ENCODE measurements at regions not wholly inside any gene's neighbourhood (a gene's known extent, or its start where the extent isn't known, plus 50 kb on each side); places are given as distances from the start of the nearest gene placed in this dataset.

DNA sequence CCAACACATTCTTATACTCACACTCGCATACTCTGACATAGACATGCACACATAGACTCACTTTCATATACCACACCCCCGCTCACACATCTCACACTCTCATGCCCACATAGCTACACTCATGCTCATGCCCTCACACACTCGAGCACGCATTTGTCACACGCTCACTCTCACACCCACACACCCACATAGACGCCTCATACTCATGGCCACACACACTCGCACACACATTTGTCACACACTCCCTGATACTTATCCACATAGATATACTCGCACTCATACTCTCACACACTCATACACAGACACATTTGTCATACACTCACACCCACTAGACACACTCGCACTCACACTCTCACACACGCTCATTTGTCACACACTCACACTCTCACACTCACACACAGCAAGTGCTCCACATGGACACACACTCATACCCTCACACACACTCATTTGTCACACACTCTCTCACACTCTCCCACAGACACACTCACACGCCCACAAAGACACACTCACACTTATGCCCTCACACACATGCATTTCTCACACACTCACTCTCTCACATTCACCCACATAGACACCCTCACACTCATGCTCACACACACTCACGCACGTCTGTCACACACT lies 50.9 kb downstream of the TNP1 start:
- DNase-seq: no peak

DNA sequence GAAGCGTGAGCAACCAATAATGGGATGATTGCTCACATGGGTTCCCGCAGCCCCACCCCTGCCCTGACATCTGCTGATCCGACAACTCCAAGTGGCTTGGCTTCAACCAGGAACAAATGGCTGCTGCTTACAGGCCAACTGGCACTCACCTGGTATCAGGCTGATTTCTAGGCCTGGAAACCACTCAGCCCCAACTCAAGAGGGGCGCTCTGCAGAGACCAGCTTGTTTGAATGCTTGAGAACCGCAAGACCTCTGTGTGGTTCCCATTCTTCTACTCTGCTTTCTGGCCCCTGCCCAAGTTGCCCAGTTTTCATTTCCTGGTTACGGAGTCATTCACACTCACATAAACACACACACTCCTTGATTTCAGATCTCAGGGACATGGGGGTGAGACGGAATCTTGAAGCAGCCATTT lies 52.0 kb downstream of the TNP1 start:
- peak; percentile 3 for DNase-seq

DNA sequence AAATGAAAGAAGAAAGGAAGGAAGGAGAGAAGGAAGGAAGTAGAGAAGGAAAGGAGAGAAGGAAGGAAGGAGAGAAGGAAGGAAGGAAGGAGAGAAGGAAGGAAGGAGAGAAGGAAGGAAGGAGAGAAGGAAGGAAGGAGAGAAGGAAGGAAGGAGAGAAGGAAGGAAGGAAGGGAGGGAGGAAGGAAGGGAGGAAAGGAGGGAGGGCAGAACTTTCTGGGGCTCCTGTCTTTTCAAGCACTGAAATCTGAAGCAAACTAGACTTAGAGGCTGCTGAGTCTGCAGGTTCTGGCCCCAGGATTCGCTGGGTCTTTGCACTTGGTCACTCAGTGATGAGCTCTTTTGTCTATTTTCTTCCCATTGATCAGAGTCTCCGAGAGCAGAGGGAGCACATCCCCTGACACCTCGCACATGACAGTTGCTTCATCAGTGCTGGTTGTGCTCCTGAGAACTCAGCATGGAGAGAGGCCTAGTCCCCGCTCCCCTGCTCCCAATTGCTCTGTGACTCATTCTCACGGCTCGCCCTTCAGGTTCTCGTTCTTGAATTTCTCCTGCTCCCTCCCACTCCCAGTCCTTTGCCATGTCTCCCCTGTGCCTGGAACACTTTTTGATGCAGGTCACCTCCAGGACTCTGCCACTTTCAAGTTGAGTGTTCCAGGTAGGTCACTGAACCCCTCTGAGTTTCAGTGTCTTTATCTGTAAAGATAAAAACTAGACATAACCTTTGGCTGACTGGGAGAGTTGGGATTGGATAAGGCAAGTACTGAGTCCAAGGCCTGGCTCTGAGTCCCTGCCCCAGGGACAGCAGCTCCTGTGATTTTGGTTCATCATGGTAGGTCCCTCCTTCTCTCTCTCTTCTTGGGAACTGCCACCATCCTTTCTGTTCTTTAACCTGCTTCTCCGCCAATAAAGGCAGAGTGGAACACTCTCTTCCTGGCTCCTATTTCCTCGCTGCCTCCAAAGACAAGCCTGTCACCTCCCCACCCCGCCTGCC lies 55.2 kb downstream of the TNP1 start:
- DNase-seq: no peak

DNA sequence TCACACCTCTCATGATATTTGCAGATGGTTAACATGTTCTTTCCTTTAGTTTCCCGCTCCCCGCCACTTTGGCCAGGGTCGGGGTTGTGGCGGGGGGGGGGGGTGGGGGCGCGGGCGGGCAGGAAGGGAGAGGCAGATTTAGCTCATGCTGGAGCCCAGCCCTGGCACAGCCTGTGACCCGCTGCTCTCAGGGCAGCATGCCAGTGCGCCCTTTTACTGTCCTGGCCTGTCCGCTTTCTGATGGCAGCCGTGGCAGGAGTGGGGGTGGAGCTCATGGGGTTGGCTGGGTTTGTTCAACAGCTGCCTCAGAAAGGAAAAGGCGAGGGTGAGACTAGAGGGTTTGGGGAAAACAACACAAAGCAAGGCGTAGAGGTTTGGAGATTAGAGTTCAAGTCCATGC lies 56.1 kb downstream of the TNP1 start:
- DNase-seq: no peak

DNA sequence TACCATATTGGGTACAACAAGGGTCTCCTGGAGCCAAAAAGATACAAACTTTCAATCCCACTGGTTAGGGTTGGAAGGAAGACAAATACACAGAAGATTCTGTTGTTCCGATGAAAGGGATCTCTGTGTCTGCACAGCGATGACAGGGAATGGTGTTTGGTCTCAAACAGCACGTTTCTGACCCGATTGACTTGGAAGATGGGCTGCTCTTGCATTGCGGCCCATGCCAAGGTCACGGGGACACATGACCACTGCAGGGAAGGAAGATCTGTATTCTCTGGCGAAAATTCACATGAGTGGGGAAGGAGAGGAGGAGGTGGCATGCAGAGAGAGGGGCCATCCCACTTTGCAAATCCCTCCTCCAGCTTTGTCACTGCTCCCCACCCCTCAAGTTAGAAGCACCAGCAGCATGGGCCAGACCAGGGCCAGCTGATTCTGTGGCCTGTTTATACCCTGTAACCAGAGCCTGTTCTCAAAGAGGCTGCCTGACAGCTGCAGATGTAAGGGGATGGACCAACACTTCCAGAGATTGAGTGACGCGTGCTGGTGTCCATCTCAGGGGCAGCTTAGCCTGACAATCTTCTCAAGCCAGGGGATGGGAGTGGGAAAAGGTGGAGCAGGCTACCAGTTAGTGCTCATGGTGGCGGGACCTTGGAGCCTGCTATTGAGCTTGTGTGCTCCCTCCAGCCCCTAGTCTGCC lies 57.2 kb downstream of the TNP1 start:
- no peak for DNase-seq

DNA sequence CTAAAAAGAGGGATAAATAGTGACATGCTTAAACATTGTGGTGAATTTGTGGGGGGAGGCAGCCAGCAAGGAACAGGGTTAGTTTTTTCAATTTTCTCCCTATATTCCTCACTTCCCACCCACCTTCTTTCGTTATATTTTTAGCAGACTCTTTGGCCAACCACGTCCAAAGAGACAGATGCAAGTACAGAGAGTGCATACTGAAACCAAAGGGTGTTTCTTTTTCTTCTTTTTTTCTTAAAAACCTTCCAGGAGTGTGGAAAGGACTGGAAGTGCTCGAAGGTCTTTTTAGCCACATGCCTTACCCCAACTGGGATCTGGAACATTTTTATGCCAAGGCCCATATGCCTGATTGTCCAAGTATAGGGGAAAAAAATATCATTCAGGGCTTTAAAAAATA lies 59.0 kb downstream of the TNP1 start:
- DNase-seq: peak; percentile 18

DNA sequence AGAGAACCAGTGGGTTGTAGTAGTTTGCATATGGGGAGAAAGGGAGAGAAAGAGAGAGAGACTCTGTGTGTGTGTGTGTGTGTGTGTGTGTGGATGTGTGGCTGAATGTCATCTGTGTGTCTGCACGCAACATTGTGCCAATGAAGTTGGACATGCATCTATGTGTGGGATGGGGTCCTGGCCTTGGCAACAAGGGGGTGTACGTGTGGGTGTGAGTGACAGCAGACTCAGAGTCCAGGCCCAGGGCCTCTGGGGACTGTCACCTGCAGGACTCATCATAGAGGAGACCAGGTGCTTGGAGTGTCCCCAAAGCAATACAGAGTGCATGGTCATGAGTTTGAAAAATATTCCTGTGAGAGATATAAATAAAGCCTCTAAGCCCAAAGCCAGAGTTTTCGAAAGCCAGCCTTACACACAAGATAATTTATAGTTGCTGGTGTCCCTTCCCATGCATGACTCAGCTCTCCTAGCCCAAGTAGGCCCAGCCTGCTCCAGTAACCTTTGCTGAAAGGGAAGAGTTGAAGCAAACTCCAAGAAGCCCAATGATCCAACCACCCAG lies 59.9 kb downstream of the TNP1 start:
- peak; percentile 44 for DNase-seq

DNA sequence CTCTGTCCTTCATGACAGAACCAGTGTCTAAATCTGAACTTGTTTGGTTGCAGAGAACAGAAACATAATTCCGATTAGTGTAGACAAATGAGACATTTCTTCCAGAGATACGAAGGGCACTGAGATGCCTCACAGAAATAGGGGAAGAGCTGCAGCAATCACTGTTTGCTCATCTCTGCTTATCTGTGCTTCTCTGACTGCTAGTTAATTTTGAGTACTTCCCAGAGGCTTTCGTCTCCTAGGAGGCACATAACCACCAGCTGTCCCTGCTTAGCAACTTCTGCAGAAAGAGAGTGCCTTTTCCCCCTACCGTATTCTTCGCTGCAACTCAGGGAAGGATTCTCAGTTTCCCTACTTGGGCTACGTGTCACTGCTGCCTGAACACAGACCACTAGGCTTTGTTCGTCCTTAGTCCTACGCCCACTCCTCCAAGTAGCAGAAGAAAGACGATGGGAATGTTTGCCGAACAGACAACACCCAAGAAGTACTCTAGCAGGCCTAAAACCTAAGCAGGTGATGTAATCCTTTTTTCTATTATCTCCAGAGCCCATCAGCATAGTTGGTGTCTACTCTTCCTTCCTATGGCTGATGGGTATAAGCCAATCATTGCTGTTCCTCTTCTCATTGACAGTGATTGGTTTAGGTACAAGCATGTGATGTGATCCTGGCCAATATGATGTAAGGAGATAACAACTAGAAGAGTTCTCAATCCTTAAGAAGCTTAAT lies 63.6 kb downstream of the TNP1 start:
- no peak for DNase-seq

DNA sequence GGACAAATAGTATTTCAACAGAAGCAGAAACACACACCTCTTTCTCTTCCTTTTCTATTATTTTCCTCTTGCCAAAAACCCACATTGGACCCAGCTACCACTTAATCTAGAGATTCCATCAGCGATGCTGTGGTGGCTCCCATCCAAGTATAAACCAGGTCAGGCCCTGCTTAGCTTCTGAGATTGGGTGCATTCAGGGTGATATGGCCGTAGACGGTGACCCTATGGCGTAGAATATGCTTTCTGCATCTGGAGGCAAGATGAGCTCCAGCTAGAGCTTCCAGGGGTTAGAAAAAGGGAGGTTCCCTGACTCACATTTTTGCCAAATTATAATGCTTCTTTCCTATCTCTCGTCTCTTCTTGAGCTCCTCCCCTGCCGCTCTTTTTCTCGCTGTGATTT lies 66.5 kb downstream of the TNP1 start:
- DNase-seq: no peak

DNA sequence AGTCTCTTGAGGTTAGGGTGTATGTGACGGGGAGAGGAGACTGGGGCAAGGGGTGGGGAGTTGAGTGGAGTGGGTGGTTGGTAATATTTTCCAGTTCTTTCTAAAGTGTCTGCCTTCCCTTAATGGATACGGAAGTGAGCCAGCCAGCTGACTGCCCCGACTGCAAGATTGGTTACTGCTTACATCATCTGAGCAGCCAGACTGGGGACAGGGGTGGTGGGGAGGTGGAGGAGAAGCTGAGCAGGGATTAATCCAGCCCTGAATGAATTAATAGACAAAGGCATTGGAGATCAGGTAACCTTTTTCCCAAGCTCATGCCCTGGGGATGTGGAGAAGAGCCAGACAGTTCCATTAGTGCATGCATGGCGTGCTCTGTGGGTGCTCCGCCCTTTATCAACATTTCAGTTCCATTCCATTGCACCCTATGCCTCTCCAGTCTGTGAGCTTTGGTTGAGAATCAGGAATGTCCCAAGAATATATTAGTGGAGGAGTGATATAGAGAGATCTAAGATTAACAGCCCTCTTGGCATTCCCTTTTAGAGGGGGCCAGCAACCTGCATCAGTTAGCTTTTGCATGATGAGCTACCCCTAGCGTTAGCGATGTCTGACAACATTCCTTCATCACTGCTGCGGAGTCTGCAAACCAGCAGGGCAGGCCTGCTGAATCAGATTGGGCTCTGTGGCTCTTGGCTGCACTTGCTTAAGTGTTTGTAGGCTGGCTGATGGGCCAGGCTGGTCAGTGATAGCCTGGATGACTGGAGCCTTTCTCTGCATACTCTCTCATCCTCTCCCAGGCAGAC lies 67.4 kb downstream of the TNP1 start:
- peak; percentile 85 for DNase-seq

DNA sequence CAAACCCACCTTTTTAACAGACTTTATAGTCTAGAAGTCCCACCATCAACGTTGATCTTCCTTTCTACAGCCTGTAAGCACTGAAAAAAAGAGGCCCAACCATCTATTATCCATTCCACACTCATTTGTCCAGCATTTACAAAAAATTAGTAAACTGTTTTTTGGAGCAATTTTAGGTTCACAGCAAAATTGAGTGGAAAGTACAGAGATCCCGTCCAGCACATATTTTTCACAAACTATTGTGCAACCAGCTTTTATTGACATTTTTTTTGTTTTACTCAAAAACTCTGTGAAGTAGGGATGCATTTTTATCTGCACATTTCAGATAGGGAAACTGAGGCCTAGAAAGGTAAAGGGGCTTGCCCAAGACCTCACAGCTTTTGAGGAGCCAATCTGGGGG lies 68.6 kb downstream of the TNP1 start:
- no peak for DNase-seq

DNA sequence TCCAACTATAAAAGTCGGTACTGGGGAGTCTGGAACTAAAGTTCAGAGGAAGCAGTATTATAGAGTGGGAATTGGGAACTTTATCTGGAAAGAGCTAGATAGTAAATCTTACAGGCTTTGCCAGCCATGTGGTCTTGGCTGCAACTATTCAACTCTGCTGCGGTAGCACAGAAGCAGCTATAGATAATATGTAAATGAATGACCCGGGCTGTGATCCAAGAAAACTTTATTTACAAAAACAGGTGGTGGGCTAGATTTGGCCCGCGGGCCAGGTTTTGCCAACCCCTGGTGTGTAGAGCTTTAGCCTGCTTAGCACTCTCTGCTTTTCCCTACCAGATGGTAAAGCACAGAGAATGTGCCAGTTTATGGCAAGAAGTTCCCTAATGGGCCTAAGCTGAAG lies 70.8 kb downstream of the TNP1 start:
- DNase-seq: no peak

DNA sequence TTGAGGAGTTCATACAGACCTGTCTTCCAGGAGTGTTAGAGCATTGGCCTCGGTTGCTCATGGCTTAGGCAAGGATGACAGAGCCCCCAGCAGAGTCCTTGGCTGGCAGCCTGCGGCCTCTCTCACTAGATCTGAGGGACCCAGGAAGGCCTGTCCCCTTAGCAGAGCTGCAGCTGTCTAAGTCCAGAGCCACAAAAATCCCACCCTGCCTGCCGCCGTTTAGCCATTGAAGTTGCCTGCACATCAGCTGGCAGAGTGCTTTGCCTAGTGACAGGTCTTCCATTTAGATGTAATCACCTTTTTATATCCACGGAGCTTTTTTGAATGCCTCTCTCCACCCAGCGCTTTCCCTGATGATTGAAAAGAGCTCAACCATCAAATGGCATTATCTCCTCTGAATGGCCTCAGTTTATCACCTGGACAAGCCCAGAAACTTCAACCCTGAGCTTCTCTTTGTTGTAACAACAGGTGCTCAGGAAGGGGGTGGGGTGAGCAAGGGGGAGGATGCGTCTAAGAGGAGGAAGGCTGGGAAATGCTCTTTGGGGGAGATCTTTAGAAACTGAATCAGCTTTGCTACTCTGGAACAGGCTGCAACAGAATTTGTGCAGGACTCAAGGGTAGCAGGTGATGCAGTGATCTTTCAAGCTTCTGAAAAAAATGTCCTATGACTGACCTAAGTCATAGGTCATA lies 71.9 kb downstream of the TNP1 start:
- no peak for DNase-seq

DNA sequence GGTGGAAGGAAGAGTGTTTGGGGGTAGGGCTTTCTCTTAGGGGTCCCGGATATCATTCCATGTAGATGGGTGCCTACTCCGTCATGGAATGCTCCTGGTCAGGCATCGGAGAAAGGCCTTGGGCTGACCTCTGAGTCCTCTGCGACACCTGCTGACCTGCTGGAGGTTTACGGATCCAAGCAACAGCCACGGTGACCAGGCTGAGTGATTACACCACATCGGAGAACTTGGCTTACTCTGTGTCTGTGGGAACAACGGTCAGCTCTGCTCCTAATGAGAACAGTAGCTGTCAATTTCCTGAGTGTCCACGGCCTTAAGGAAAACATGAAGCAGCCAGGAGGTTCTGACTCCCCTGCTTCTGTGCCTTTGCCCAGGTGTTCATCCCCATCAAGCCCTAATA lies 73.2 kb downstream of the TNP1 start:
- DNase-seq: no peak

DNA sequence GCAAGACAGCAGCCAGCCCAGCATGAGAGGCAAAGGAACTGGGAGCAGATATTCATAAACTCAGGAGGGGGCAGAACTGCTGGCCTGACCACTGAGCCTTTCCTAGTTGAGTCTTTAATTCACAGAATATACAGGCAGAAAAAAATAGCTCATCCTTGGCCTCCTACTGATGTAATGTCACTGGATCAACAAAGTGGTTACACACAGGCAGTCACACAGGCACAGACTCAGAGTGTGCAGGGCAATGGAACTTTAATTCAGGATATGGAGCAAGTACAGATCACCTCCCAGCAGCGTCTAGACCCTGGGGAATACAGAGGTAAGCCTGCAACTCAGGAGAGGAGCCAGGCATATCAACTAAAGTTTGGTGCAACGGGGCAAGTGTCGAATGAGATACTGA lies 75.4 kb downstream of the TNP1 start:
- DNase-seq: no peak

DNA sequence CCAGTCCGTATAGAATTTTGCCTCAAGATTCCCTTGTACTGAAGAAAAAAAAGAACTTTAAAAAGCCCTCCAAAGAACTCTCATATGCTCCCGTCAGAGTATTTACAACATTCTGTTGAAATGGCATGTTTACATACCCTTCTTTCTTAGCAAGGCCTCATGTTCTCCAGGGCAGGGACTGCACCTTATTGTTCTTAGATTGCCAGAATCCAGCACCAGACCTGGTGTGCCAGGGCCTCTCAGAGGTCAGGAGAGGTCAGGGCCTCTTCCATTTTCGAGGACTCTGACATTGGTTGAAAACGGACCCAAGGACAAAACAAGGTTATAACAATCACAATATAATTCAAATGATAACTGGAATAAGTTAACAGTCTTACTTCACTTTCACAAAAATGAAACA lies 78.2 kb downstream of the TNP1 start:
- no peak for DNase-seq

DNA sequence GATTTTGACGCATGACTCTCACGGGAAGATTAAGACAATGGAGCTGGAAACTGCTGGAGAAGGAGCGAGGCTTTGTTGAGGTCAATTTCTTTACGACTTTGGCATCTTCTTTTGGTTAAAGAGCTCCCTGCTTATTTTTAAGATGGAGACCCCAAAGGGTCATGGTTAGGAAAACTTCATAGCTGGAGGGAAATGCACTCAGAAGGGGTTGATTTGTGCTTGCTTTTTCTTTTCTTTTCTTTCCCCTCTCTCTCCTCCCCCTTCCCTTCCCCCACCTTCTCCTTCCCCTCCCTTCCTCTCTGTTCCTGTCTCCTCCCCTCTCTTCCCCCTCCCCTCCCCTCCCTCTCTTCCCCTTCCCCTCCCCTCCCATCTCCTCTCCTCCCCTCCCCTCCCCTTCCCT lies 79.0 kb downstream of the TNP1 start:
- no peak for DNase-seq

DNA sequence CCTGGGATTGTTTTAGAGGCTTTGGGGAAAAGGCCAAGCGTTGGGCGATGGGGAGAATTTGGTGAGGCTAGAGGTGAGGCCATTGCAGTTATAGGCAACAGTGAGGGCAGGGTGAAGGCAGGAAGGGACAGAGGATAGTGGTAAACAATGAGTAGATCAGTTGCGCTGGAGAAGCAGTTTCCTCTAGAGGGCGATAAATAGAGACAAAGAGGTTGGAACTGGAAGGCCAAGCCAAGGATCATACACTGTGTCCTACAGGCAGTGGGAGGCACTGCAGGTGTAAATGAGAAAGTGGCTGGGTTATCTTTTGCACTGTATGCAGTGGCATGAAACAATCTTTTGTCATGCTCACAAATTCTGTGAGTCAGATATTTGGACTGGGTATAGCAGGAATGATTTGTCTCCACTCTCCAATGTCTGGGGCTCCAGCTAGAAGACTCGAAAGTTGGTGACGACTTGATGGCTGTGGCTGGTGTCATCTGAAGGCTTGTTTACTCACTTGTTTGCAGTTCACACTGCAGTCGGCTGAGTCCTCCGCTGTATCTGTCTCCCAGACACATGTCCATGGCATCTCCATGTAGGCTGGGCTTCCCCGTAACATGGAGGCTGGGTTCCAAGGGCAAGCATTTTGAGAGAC lies 82.1 kb downstream of the TNP1 start:
- DNase-seq: peak; percentile 86

DNA sequence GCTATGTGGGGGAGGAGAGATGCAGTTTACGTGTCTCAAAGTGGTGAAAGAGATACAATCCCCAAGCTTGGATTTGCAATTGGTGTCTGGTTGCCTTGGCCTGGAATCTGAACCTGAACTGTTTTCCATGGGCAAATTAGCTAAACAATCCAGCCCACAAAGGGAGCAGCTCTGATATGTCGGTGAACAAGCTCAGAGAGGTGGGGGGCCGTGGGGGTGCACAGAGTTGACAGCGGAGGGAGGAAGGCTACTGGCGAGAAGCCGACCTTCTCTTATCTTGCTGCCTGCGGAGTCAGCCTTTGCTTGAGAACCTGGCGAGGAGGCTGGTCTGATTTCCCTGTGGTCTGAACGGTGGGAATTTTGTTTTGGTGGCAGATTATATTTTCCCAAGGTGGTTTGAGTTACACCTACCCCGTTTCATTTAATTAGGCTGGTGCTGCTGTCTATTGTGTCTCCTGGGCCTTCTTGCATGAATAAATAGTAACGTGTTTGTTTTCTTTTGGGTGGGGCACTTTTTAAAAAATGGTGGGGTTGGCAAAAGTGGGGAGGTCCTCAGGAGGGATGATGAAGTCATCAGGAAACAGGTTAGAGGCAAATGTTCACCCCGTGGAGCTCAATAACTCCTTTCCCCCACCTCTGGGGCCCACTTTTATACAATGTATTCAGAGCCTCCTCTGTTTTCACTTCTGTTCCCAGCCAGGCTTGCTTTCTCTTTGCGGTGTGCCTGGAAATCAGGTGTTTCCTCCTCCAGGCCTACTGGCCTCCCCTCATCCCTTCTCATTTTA lies 80.9 kb upstream of the IGFBP5 start:
- DNase-seq: no peak

DNA sequence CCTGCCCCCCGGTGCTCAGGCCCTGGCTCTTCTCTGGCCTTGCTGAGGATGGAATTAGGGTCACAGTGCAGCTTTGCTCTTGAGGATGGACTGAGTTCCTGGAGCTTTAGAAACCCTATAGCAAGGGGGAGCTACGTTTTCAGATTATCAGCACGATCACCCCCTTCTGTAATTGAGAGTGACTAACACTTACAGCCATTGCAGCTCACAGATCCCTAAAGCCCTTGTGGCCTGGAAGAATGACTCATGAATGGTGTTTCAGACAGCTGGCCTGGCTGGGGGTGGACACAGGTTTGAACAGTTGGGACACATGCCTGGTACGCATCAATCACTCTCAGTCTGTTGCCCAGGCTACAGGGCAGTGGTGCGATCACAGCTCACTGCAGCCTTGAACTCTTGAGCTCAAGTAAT lies 79.7 kb upstream of the IGFBP5 start:
- peak; percentile 95 for DNase-seq
